ENCODE measurements at regions not wholly inside any gene's neighbourhood (a gene's known extent, or its start where the extent isn't known, plus 50 kb on each side); places are given as distances from the start of the nearest gene placed in this dataset.

DNA sequence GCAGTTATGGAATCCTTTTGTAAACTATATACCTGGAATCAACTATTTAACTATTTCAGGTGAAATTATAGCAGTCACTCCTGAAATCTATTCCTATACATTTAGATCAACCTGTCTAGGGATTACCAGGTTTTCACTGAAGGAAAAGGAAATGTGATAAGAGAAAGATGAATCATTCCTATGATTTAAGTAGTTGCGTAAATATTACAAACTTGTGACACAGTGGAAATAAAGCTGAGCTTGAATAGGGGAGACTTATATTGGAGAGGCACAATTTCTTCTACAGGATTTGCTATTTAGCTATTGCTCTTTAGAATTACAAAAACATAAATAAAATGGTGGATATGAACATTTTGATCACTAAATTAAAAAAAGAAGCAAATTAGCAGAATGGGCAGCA, 284.1 kb upstream of the EPHA5 start:
- no peak for TF ChIP-seq CTCF (IDR thresholded peaks at IDR 0.05)
- Histone ChIP-seq H3K4me1 (no peaks in the 10 kb centered on the region), H3K4me3 (no peak overlapping the region), H3K36me3 (no peaks in the 10 kb centered on the region), H3K27ac (no peak overlapping the region), H3K9me3 (peaks cover 0 to 23% (median 7%) of the 10 kb centered on the region in 11 donors), H3K27me3 (no peaks in the 10 kb centered on the region)
- DNase-seq = no peak
- ATAC-seq = no peak
- intact Hi-C loops (cut with DNase I) = no loop called here
- WGBS, 2 donors = 90 to 92% methylated on average over 1 of the region's 1 CpG

DNA sequence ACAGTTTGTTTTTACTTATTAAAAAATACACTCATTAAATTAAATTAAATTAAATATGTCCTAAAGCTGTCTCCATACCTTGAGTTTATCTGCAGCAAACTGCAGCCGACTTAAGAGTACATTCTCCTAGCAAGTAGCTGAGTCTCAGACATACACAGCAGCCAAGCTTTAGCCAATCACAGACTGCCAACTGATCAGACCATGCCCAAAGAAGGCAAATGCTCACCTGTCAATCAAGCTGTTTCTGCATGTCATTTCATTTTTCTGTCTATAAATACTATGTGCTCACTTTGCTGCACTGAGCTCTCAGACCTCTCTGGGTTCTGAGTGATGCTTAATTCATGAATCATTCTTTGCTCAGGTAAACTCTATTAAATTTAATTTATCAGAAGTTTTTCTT, 280.9 kb upstream of the EPHA5 start:
- 82 to 88% methylated on average over 1 of the region's 1 CpG for WGBS, 2 donors
- Histone ChIP-seq H3K27ac (no peak overlapping the region), H3K9me3 (peaks cover 0 to 18% (median 0%) of the 10 kb centered on the region in 11 donors), H3K4me1 (no peaks in the 10 kb centered on the region), H3K36me3 (no peaks in the 10 kb centered on the region), H3K27me3 (no peaks in the 10 kb centered on the region), H3K4me3 (no peak overlapping the region)
- DNase-seq (no peak), ATAC-seq (no peak)
- intact Hi-C loops (cut with DNase I) = no loop called here
- TF ChIP-seq CTCF (IDR thresholded peaks at IDR 0.05) = no peak

GRCh38 chr4:65943076-65943475, 272.8 kb upstream of the EPHA5 start:
- TF ChIP-seq CTCF (IDR thresholded peaks at IDR 0.05) = no peak
- intact Hi-C loops (cut with DNase I) = no loop called here
- Histone ChIP-seq H3K36me3 (no peaks in the 10 kb centered on the region), H3K4me3 (no peak overlapping the region), H3K9me3 (peaks cover 0 to 14% (median 0%) of the 10 kb centered on the region in 11 donors), H3K4me1 (no peaks in the 10 kb centered on the region), H3K27ac (no peak overlapping the region), H3K27me3 (no peaks in the 10 kb centered on the region)
- ATAC-seq (no peak), DNase-seq (no peak)
- WGBS, 2 donors = 42 to 45% methylated on average over 2 of the region's 2 CpGs

DNA sequence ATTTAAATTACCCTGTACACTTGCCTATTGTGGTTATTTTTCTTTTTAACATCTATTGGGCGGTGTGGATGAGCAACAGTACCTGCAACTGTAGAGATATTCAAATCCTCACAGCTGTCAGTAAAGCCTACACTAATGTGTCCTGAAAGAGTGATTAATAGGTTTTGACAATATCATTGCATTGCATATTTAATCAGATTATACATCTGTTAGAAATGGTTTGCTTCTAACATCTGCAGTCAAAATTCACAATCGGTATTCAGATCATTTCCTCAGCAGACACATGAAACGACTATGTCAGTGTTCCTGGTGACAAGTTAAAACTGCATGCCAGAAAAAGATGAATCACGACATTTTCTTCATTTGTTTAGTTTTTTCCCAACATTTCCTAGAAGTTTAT, 254.6 kb upstream of the EPHA5 start:
- Histone ChIP-seq H3K9me3 (peaks cover 0 to 8% (median 0%) of the 10 kb centered on the region in 11 donors), H3K36me3 (no peaks in the 10 kb centered on the region), H3K4me1 (no peaks in the 10 kb centered on the region), H3K27me3 (no peaks in the 10 kb centered on the region), H3K4me3 (no peak overlapping the region), H3K27ac (no peak overlapping the region)
- 60 to 64% methylated on average over 4 of the region's 4 CpGs for WGBS, 2 donors
- intact Hi-C loops (cut with DNase I) = no loop called here
- TF ChIP-seq CTCF (IDR thresholded peaks at IDR 0.05) = no peak
- ATAC-seq (no peak), DNase-seq (no peak)

DNA sequence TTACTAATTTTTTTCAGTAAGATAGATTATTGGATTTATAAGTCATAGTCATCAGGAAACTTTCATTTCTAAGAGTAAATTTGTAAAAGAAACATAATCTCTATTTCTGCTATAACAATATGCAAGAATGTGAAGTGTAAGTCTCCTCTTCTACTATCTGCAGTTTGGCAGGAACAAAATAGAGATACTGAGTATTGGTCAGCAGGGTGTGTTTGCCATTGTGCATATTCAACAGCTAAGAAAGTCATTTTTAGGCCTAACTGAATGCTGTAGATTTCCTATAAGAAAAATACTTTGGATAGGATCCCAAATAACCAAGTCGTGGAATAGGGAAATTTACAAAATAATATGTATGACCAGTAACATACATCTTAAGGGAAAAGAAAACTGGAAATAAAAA, 253.3 kb upstream of the EPHA5 start:
- Histone ChIP-seq H3K27me3 (no peaks in the 10 kb centered on the region), H3K4me3 (no peak overlapping the region), H3K9me3 (peaks cover 0 to 8% (median 0%) of the 10 kb centered on the region in 11 donors), H3K36me3 (no peaks in the 10 kb centered on the region), H3K27ac (no peak overlapping the region), H3K4me1 (no peaks in the 10 kb centered on the region)
- TF ChIP-seq CTCF (IDR thresholded peaks at IDR 0.05) = no peak
- ATAC-seq (no peak), DNase-seq (no peak)
- 0 to 30% methylated on average over 1 of the region's 1 CpG for WGBS, 2 donors
- intact Hi-C loops (cut with DNase I) = no loop called here

Measured in heart right ventricle (tissue), 16 donors.